ENCODE measurements at regions not wholly inside any gene's neighbourhood (a gene's known extent, or its start where the extent isn't known, plus 50 kb on each side); places are given as distances from the start of the nearest gene placed in this dataset.

GRCh38 chr11:122186439-122187080, 70.5 kb upstream of the BLID start:
- intact Hi-C loops (cut with micrococcal nuclease) = no loop called here
- POLR2A ChIA-PET = no interaction called here
- TF ChIP-seq CTCF (IDR thresholded peaks at IDR 0.05) = no peak
- no peak overlapping the region for H3K27ac Mint-ChIP-seq
- DNase-seq (no peak), ATAC-seq (ENCODE audit: low read depth) (no peak)
- CTCF ChIA-PET = no interaction called here
- H3K4me3 Mint-ChIP-seq = no peak overlapping the region
- H3K4me1 Mint-ChIP-seq = no peaks in the 10 kb centered on the region
- peaks cover 2% of the 10 kb centered on the region for H3K27me3 Mint-ChIP-seq
- no peaks in the 10 kb centered on the region for H3K9me3 Mint-ChIP-seq
- H3K36me3 Mint-ChIP-seq (ENCODE audit: low read depth) = no peaks in the 10 kb centered on the region

DNA sequence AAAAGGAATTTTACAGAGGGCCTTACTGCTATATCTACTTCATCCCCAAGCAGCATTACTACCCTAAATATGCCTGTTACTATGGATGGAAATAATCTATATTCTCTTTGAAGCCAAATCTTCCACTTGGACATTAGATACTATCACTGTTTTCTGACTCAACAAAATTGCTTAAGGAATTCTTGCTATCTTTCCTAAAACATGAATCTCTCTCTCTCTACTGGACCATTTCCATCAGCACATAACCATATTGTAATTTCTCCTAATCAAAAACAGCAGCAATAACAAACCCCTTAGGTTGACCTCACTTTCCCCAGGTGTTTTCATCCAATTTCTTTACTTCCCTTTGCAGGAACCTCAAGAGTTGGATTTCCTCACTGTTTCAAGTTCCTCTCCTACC, 67.9 kb upstream of the BLID start:
- no peak overlapping the region for H3K4me3 Mint-ChIP-seq
- intact Hi-C loops (cut with micrococcal nuclease) = no loop called here
- H3K4me1 Mint-ChIP-seq = no peaks in the 10 kb centered on the region
- no peaks in the 10 kb centered on the region for H3K9me3 Mint-ChIP-seq
- peaks cover 1% of the 10 kb centered on the region for H3K27me3 Mint-ChIP-seq
- POLR2A ChIA-PET = no interaction called here
- CTCF ChIA-PET = no interaction called here
- TF ChIP-seq CTCF (IDR thresholded peaks at IDR 0.05) = no peak
- DNase-seq (no peak), ATAC-seq (ENCODE audit: low read depth) (no peak)
- H3K27ac Mint-ChIP-seq = no peak overlapping the region
- H3K36me3 Mint-ChIP-seq (ENCODE audit: low read depth) = no peaks in the 10 kb centered on the region

GRCh38 chr11:122181893-122182292, 65.9 kb upstream of the BLID start:
- POLR2A ChIA-PET = no interaction called here
- CTCF ChIA-PET = no interaction called here
- intact Hi-C loops (cut with micrococcal nuclease) = no loop called here

GRCh38 chr11:122181372-122181771, 65.4 kb upstream of the BLID start:
- ChIA-PET POLR2A (no interaction called here), CTCF (no interaction called here)
- DNase-seq = no peak
- intact Hi-C loops (cut with micrococcal nuclease) = no loop called here
- no peak for TF ChIP-seq CTCF (IDR thresholded peaks at IDR 0.05)
- no peak overlapping the region for H3K4me3 Mint-ChIP-seq
- H3K4me1 Mint-ChIP-seq = no peaks in the 10 kb centered on the region
- no peaks in the 10 kb centered on the region for H3K36me3 Mint-ChIP-seq (ENCODE audit: low read depth)
- ATAC-seq (ENCODE audit: low read depth) = no peak
- H3K27me3 Mint-ChIP-seq = peaks cover 2% of the 10 kb centered on the region
- H3K9me3 Mint-ChIP-seq = no peaks in the 10 kb centered on the region
- no peak overlapping the region for H3K27ac Mint-ChIP-seq

More at GRCh38 chr11:122181893-122182292, 65.9 kb upstream of the BLID start:
- Mint-ChIP-seq H3K4me1 (no peaks in the 10 kb centered on the region), H3K27me3 (peaks cover 2% of the 10 kb centered on the region), H3K4me3 (no peak overlapping the region), H3K36me3 (ENCODE audit: low read depth) (no peaks in the 10 kb centered on the region), H3K9me3 (no peaks in the 10 kb centered on the region), H3K27ac (no peak overlapping the region)
- TF ChIP-seq CTCF (IDR thresholded peaks at IDR 0.05) = no peak
- DNase-seq = no peak
- no peak for ATAC-seq (ENCODE audit: low read depth)

GRCh38 chr11:122179961-122180834, 64.2 kb upstream of the BLID start:
- ChIA-PET POLR2A (no interaction called here), CTCF (no interaction called here)
- Mint-ChIP-seq H3K4me3 (no peak overlapping the region), H3K36me3 (ENCODE audit: low read depth) (no peaks in the 10 kb centered on the region), H3K27me3 (peaks cover 2% of the 10 kb centered on the region), H3K9me3 (no peaks in the 10 kb centered on the region), H3K27ac (no peak overlapping the region), H3K4me1 (no peaks in the 10 kb centered on the region)
- DNase-seq (no peak), ATAC-seq (ENCODE audit: low read depth) (no peak)
- TF ChIP-seq CTCF (IDR thresholded peaks at IDR 0.05) = no peak
- intact Hi-C loops (cut with micrococcal nuclease) = no loop called here

Data from activated B cell treated with CpG ODN at 0.5 μM for 24 hours (primary cell).